Psoas muscle (tissue), 7 donors: ENCODE measurements at regions not wholly inside any gene's neighbourhood (a gene's known extent, or its start where the extent isn't known, plus 50 kb on each side); places are given as distances from the start of the nearest gene placed in this dataset.
"Not testable (repeated sequence)": the region's sequence is repeated elsewhere in the genome, so short reads cannot be mapped to it uniquely, and the experiment has no call there.

ENCODE experiments used
- ATAC-seq, 4 donors: fragments of 200-7000 bp; cut with Tn5 transposase; one replicate each; pipeline ENCODE4 v1.9.1; 2020; ENCODE audit warnings: moderate library complexity in 3 of 4, mild to moderate bottlenecking in 2 of 4
- DNase-seq, 2 donors: peaks; one replicate each; pipeline ENCODE4 v3.0.0-alpha.2; 2020
- H3K27ac ChIP-seq: fragments of 200-600 bp; one replicate; pipeline ENCODE4 v1.8.0; 2022
- H3K27me3 ChIP-seq, 3 donors: fragments of 200-600 bp in 1 of 3; one replicate each; pipeline versions ENCODE4 v1.6.1 to v1.8.0; 2013 to 2022; ENCODE audit warnings: low read length in 2 of 3, mild to moderate bottlenecking in 2 of 3, moderate library complexity in 1 of 3; ENCODE audit not compliant: insufficient read depth in 3 of 3
- H3K36me3 ChIP-seq, 2 donors: fragments of 200-600 bp in 1 of 2; one replicate each; pipeline versions ENCODE4 v1.6.1 to v1.8.0; 2013 to 2022; ENCODE audit warnings: low read depth in 1 of 2, mild to moderate bottlenecking in 1 of 2, moderate library complexity in 1 of 2; ENCODE audit not compliant: insufficient read depth in 1 of 2
- H3K4me1 ChIP-seq: fragments of 200-600 bp; one replicate; pipeline ENCODE4 v1.8.0; 2022
- H3K4me3 ChIP-seq: fragments of 200-600 bp; one replicate; pipeline ENCODE4 v1.8.0; 2022; ENCODE audit warnings: mild to moderate bottlenecking
- H3K9me3 ChIP-seq: fragments of 200-600 bp; one replicate; pipeline ENCODE4 v1.8.0; 2022
- CTCF ChIP-seq: fragments of 200-600 bp; IDR thresholded peaks from one replicate; pipeline ENCODE4 v1.8.0; 2022; ENCODE audit warnings: antibody characterized with exemption
- WGBS, 3 donors: extraction: QIAGEN DNeasy Blood & Tissue Kit; methylation state at CpG; one replicate each; pipeline versions ENCODE4 v1.1.6 to v1.1.7; 2013; 5-methylcytosine and 5-hydroxymethylcytosine counted together
- intact Hi-C, 2 donors: fragments of 100-400 bp; cut with DNase I; formaldehyde crosslinking; loops; one replicate each; pipeline versions ENCODE4 v1.11.0 to v1.14.2; 2022
- donor health status: healthy with polysubstance abuse.
- donor health status: DM: no; HTN: no; CAD: no; lungs with moderate emphysema.
- donor health status: Bipolar disorder and iron deficiency.
- donor health status: healthy.
- donor health status: DM: yes; HTN: yes; CAD: no.
- donor health status: DM: no; HTN: no; CAD: no.
- donor health status: DM: yes; HTN: yes; CAD: no.

GRCh38 chr1:73197972-73198371 is 915.6 kb upstream of the NEGR1 start:
- no peak for ATAC-seq
- no peak for TF ChIP-seq CTCF
- no peak overlapping the region for H3K4me3 ChIP-seq
- intact Hi-C loops: no loop called here
- no peak for DNase-seq
- H3K27me3 ChIP-seq: no peaks in the 10 kb centered on the region
- H3K4me1 ChIP-seq: no peaks in the 10 kb centered on the region
- H3K36me3 ChIP-seq: no peaks in the 10 kb centered on the region
- no peaks in the 10 kb centered on the region for H3K9me3 ChIP-seq
- 95 to 100% (median 96%) methylated on average over 1 of the region's 1 CpG for WGBS, 3 donors
- no peak overlapping the region for H3K27ac ChIP-seq

GRCh38 chr1:73194965-73195364 is 912.6 kb upstream of the NEGR1 start:
- Histone ChIP-seq H3K4me3 (no peak overlapping the region), H3K27ac (no peak overlapping the region), H3K27me3 (no peaks in the 10 kb centered on the region), H3K4me1 (no peaks in the 10 kb centered on the region), H3K9me3 (no peaks in the 10 kb centered on the region), H3K36me3 (no peaks in the 10 kb centered on the region)
- WGBS, 3 donors: 86 to 92% (median 90%) methylated on average over 1 of the region's 1 CpG
- ATAC-seq: no peak
- DNase-seq: no peak
- intact Hi-C loops: no loop called here
- no peak for TF ChIP-seq CTCF

- DNase-seq, H3K4me1 ChIP-seq, H3K9me3 ChIP-seq, intact Hi-C loops, H3K27ac ChIP-seq, ATAC-seq, H3K36me3 ChIP-seq, H3K27me3 ChIP-seq, H3K4me3 ChIP-seq: not testable (repeated sequence)
- WGBS, 3 donors: 87 to 93% (median 89%) methylated on average over 2 of the region's 2 CpGs
Observed at GRCh38 chr1:73183581-73183980, 901.2 kb upstream of the NEGR1 start.

GRCh38 chr1:73181190-73181540 is 898.8 kb upstream of the NEGR1 start:
- Histone ChIP-seq H3K9me3 (no peaks in the 10 kb centered on the region), H3K4me3 (no peak overlapping the region), H3K36me3 (no peaks in the 10 kb centered on the region), H3K27ac (no peak overlapping the region), H3K27me3 (no peaks in the 10 kb centered on the region), H3K4me1 (no peaks in the 10 kb centered on the region)
- no peak for ATAC-seq
- peak in 1 of 2 donors; percentile 47 for DNase-seq
- 81 to 91% (median 87%) methylated on average over 12 to 13 of the region's 13 CpGs for WGBS, 3 donors
- intact Hi-C loops: no loop called here
- no peak for TF ChIP-seq CTCF

- Histone ChIP-seq H3K4me1 (no peaks in the 10 kb centered on the region), H3K9me3 (no peaks in the 10 kb centered on the region), H3K27ac (no peak overlapping the region), H3K4me3 (no peak overlapping the region), H3K27me3 (no peaks in the 10 kb centered on the region), H3K36me3 (no peaks in the 10 kb centered on the region)
- ATAC-seq: no peak
- DNase-seq: peak in 1 of 2 donors; percentile 28
- intact Hi-C loops: no loop called here
- 73 to 80% (median 74%) methylated on average over 9 to 10 of the region's 10 CpGs for WGBS, 3 donors
- no peak for TF ChIP-seq CTCF
Observed at GRCh38 chr1:73180397-73181189, 898.3 kb upstream of the NEGR1 start.
